ENCODE measurements at regions not wholly inside any gene's neighbourhood (a gene's known extent, or its start where the extent isn't known, plus 50 kb on each side); places are given as distances from the start of the nearest gene placed in this dataset.
A peak's percentile ranks its signal among the peaks of the same experiment; 100 is the strongest.

DNA sequence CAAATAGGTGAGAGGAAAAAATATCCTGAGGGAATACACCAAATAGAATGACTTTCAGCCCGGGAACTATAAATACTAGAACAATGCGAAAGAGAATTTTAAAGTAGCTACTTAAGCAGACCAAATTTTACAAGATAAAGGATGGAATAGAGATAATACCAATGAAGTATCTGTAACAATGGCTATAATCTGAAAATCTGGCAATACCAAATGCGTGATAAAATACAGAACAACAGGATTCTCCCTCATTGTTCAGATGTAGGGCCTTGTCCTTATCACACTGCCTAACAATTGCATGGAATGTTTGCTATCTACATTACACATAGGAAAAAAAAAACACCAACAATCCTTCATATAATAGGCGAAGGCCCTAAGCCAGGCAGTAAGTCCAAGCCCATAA, 815.4 kb upstream of the MDGA2 start:
- no peak for DNase-seq (ENCODE audit: extremely low read depth, low read depth, low spot score)

DNA sequence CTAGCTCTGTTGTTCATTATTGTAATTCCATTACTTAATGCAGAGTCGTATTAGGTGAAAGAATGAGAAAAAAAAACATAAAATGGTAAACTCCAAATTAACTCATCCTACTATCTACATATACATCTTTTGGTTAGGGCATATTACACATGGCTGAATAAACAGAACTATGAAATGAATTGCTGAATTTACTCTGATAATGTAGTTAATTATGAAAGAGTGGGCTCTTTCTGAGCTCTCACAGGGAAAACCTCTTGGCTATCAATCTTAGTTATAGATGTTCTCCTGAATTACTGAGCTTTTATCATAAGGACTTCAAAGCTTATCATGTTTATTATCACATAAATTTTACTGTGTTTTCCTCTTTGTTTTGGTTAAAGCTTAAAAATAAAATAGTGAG, 798.5 kb upstream of the MDGA2 start:
- no peak for DNase-seq (ENCODE audit: extremely low read depth, low read depth, low spot score)

DNA sequence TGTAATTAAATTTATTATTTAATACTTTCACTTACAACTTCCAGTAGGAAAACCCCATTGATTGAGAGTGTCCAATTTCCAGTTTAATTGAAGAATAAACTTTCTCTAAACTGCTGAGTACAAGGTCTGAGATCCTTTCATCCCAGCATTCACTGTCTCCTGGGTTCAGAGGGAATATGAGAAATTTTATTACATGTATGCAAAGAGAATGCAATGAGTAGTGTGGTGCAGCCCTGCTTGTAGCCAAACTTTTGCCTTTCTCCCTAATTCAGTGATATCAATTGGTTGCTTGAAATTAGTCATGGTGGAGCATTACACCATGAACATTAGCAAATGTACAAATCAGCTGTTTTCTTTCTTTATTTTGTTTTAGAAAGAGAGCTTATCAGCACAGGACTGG, 780.6 kb upstream of the MDGA2 start:
- DNase-seq (ENCODE audit: extremely low read depth, low read depth, low spot score): no peak

DNA sequence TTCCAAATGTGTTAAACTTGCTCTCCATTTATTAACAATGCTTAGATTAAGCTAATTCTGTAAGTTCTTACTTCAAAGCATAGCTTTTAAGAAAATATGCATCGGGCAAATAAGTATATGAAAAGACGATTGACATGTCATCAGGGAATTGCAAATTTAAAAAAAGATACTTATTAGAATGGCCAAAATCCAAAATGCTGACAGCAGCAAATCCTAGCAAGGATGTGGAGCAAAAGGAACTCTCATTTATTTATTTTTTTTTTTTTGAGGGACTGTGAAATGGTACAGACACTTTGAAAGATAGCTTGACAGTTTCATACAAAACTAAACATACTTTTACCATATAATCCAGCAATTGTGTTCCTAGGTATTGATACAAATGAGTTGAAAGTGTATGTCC, 779.5 kb upstream of the MDGA2 start:
- no peak for DNase-seq (ENCODE audit: extremely low read depth, low read depth, low spot score)

DNA sequence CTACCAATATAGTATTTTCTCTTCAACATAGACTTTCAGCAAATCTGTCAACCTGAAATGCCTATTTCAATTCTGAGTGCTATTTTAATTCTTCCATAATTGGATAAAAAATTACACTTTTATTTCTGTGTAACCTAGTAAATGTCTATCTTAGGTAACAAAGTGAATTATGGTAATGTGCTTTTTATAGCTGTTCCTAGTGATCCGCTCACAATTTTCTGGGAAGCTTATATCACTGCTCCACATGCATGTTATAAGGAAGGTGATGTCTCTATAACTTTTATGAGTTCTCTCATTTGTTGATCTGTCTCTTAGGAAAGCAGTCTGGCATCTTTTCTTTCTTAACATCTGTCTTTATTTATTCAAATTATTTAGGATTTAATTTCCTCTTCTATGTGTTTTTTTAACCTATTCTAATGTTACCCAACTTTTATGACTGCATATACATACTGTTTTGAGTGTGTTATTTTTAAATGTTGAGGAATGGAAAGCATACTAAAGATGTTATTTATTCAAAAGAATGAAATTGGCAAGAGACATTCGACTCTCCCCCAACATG, 777.1 kb upstream of the MDGA2 start:
- no peak for DNase-seq (ENCODE audit: extremely low read depth, low read depth, low spot score)

DNA sequence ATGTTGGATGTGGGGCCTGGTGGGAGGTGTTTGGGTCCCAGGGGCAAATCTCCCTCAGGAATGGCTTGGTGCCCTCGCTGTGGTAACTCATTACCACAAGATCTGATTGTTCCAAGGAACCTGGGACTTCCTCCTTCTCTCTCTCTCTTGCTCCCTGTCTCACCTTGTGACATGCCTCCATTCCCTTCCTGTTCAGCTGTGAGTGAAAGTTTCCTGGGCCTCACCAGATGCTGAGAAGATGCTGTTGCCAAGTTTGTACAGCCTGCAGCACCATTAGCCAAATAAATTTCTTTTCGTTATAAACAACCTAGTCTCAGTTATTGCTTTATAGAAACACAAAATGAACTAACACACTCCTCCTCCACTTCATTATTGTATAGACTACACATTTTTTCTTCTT, 759.8 kb upstream of the MDGA2 start:
- no peak for DNase-seq (ENCODE audit: extremely low read depth, low read depth, low spot score)

DNA sequence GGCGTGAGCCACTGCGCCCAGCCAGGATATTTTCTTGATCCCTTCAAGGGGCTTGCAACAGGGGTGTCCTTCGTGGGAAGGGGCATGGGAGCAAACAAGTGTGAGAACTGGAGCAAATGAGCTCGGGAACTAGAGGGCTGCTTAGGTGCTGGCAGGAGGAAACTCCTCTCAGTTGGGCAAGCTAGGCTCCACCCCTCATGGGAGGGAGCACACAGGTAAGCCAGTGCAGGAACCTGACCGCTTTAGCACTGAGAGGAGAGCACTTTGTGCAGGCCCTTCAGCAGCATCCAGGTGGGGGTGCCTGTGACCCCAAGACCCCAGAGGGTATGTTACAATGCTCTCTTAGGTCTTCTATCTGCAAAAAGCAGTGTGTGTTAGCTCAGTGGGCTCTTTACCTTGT, 755.4 kb upstream of the MDGA2 start:
- DNase-seq (ENCODE audit: extremely low read depth, low read depth, low spot score): no peak

DNA sequence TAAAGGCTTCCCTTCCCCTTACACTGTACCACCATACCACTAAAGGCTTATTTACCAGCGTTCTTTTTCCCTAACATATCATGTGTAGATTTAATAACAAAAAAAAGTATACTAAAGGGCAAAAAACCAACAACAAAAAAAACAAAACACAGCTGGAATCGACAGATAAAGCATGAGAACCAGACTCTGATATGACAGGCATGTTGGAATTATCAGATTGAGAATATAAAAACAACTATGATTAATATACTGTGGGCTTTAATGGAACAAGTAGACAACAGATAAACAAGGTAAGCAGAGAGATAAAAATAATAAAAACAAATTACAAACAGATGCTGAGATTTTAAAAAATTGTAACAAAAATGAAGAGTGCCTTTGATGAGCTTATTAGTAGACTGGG, 754.1 kb upstream of the MDGA2 start:
- no peak for DNase-seq (ENCODE audit: extremely low read depth, low read depth, low spot score)

DNA sequence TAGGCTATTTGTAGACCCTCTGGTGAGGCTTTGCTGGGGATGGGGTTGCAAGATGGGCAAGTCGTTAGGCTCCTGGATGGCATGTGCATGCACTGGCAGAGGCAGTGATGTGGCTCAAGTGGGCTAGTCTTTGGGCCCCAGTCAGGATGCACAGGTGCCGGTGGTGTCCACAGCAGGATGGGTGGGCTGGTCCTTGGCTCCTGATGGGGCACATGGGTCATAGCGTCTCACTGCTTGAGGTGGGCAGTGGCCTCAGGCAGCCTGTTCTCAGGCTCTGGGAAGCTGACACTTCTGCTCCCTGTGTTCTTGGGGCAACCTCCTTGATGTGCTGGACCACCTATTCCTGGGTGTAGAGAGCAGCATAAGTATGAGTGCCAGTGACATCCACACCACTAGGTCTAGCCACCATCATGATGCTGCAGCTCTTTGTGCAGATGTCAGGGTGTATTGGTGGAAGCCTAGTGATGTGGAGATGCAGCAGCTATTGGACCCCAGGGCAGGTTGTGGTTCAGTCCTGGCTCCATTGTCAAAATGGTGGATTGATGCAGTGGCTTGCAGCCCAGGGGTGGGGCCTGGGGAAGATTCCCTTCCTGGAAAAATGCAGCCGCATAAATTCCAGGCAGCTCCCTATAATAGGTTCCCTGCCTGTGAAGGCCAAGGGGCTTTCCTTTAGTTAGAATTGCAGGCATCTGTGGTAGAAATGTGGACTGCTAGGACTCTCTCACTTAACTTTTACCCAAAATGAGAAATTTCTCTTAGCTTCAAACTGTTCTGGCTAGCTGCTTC, 742.5 kb upstream of the MDGA2 start:
- DNase-seq (ENCODE audit: extremely low read depth, low read depth, low spot score): no peak

DNA sequence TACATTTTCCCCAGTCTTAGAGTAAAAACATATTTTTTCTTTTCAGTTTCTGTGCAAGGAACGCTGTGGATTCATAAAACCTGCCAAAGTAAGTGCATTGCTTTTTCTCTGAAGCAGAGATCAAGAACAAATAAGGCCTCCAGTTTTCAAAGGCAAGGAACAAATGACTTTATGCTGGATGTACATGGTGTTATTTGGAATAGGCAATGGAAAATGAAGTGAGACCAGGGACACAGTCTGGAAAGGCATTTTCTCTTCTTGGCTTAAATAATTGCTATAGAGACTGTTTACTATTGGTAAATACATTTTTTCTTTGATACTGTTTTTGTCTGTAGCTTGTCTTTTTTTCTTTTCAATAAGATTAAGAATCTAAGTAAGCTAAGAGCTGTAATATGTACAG, 725.9 kb upstream of the MDGA2 start:
- no peak for DNase-seq (ENCODE audit: extremely low read depth, low read depth, low spot score)

DNA sequence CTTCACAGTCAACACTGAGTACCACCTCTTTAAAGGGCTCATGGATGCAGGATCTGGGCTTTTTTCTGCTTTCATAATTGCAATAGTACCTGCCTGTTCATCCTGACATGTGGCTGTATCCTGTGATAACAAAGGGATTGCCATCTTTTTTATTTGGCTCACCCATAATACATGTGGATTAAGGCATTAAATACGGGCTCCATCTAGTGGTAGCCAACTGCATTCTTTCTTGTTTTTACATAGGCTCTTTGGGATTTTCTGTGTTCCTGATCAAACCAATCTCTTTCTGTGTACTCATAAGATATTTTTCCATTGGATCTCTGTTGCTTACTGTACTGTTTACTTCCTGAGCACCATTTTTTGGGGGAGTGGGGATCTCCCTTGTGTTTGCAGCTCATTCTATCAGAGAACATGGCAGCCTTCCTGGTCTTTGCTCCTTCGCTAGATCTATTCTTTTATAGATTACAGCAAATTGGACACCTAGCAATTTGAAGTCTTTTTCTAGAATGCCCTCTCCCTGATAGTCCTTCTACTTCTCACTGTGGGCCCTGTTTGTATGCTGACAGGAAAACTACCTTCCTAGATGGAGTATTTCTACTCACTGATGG, 723.4 kb upstream of the MDGA2 start:
- peak; percentile 2 for DNase-seq (ENCODE audit: extremely low read depth, low read depth, low spot score)

DNA sequence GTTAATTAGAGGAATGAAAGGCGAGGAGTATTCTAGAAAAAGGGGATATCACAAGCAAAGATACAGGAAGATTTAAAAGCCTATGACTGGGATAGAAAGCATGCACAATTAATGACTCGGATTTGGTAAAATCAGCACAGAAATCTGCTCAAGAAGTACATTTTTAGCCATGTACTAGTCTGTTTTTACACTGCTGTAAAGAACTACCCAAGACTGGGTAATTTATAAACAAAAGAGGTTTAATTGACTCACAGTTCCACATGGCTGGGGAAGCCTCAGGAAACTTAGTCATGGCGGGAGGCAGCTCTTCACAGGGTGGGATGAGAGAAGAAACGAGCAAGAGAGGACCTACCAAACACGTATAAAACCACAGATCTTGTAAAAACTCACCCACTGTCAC, 716.3 kb upstream of the MDGA2 start:
- DNase-seq (ENCODE audit: extremely low read depth, low read depth, low spot score): no peak

DNA sequence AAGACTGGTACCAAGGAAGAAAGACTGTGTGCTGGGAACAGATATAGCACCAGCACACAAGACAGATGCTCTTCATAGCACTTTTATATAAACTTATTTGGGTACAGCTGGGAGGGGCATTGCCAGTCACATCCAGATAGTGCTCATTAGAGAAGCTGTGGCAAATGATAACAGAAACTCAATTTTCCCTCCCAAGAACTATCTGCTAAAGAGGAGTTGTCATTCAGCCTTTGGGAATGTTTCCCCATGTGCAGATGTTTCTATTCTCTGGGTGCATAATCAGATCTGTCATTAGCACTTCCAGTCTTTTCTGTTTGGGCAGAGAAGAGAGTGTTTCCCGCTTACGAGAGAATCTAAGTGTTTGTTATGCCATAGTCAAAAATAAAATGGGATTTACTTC, 714.9 kb upstream of the MDGA2 start:
- DNase-seq (ENCODE audit: extremely low read depth, low read depth, low spot score): no peak

DNA sequence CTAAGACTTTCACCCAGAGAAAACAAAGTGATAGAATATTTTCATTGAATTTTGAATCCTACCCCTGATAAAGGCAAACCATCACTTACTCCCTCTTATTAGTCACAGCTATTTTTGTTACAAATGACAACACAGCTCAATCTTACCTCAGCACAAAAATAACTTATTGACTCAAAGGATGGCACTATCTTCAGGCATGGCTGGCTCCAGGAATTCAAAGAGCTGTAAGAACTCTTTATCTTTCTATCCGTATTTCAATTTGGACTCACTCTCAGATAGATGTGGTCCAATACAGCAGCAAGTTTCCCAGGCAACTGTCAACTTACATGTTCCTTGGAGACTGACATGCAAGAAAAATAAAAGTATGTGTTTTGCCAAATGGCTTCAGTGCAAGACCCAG, 709.4 kb upstream of the MDGA2 start:
- no peak for DNase-seq (ENCODE audit: extremely low read depth, low read depth, low spot score)

DNA sequence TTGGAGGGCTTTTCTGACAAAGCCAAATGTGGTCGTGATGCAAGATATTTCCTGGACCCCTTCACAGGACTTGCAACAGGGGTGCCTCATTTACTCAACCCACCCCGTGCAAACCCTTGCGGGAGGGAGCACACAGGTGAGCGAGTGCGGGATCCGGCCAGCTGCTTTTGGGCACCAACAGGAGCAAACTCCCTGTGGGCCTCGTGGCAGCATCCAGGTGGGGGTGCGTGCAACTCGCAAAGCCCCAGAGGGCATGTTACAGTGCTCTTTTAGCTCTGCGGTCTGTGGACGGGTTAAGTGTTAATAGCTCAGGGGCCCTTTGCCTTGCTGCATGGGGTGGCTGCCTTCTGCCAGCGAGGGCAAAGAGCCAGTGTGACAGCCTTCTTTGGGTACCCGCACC, 707.6 kb upstream of the MDGA2 start:
- DNase-seq (ENCODE audit: extremely low read depth, low read depth, low spot score): no peak

DNA sequence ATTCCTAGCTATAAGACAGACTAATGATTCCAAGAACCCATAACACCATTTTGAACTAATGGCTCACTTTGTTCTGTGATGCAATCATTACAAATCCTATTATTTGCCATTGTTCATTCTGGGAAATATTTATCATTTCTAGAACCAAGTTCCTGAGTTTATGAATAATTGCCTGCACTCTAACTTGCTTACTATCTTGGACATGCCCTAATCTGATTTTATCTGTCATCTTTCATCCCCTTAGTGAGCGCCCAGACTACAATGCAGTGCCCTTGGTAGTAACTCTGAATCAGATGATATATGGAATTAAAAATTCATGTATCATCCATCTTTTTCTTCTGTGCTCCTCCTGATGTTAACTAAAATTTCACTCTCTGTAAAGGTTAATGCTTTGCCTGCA, 703.1 kb upstream of the MDGA2 start:
- DNase-seq (ENCODE audit: extremely low read depth, low read depth, low spot score): no peak

DNA sequence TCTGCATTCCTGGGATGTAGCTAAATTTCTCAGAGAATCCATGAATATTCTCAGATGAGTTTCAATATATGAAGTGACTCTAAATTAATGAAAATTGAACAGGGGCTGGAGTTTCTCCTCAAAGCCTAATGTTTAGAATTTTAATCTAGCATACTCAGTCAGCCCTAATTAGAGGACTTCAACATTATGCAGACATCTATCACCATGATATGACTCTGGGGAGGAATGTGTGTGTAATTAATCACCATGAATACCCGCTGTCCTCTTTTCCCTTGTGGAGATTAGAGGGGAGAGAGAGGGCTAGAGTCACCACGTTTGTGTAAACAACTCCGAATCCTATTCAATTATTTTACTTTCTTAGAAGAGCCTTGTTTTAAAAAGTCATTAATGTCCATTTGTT, 698.6 kb upstream of the MDGA2 start:
- DNase-seq (ENCODE audit: extremely low read depth, low read depth, low spot score): no peak

DNA sequence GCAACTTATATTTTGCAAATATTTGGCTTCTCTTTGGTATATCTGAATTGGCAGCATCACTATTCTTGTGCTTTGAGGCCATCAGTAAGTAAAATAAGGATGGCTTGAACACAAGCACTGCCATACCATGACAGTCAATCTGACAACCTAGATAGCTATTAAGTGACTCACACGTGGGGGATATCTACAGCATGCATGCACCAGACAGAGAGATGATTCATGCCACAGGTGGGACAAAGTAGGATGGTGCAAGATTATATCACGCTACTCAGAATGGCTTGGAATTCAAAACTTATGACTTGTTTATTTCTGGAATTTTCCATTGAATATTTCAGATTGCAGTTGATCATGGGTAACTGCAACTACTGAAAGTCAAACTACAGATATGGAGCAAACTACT, 675.6 kb upstream of the MDGA2 start:
- DNase-seq (ENCODE audit: extremely low read depth, low read depth, low spot score): no peak

DNA sequence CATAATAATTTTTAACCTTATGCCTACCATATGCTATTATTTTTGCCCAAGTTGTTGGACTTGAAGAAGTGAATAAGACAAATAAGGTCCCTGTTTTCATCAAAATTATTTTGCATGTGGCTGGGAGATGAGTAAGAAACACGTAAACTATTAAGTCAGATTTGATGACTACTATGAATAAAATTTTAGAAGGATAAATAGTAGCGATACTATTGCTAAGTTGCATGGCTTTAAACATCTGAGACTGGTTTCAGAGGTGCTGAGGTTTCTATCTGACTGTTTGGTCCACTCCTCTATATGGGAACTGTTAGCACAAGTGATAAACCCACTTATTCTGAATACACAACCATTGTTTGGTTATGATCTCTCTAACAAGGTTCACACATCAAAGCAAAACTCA, 674.3 kb upstream of the MDGA2 start:
- no peak for DNase-seq (ENCODE audit: extremely low read depth, low read depth, low spot score)

DNA sequence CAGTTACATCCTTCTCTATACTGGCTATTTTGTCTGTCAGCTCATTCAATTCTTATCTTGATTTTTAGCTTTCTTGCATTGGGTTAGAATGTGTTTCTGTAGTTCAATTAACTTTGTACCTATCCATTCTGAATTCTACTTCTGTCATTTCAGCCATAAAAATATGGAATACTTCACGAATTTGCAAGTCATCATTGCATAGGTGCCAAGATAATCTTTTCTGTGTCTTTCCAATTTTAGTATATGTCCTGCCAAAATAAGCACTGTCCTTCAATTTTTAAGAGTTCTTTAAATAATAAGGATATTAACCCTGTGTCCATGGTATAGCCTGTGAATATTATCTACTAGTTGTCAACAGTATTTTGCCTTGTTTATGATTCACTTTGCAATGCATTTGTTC, 665.7 kb upstream of the MDGA2 start:
- no peak for DNase-seq (ENCODE audit: extremely low read depth, low read depth, low spot score)

DNA sequence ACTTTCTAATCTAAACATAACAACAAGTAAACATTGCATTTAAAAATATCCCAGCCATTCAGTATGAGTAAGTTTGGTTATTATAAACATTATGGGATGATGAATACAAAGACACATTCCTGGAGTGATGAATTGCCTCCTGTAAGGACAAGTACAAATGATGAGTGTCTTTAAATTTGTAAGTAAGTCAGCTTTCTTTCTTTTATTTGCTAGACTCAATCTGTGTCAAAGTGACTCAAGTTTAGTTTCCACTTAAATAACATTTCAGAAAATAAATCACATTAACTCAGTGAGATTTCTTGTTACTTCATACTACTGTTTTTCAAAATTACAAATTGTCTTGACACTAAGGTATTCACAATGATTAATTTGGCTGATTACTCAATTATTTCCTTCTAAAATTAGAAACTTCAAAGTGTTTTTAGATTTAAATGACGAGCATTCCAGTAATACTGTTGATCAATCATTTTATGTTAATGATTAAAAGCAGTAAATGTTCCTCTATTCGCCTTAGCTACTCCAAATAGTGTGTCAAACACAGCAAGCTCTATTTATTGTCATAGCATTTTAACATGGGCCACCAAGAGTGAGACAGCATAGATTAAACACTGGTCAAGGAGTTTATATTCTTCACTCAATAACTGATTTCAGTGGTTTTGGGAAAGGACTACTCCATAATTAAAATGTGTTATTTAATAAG, 658.0 kb upstream of the MDGA2 start:
- no peak for DNase-seq (ENCODE audit: extremely low read depth, low read depth, low spot score)

DNA sequence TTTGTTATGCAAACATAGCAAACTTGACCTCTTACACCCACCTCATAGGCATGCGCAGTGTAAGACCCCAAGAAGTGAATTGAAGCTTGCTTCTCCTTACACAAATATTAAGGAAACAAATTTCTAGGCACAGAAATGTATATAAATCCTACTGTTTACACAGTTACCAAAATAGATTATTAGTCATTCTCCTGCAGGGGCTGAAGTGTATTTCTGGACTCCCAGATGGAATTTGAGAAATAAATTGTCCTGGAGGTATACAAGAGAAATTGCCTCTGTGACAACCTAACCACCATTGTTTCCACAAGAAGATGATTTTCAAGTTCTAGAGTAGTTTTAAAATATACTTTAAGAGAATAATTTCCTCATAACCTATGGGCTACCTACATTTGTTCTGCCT, 656.0 kb upstream of the MDGA2 start:
- no peak for DNase-seq (ENCODE audit: extremely low read depth, low read depth, low spot score)
